ENCODE measurements at regions not wholly inside any gene's neighbourhood (a gene's known extent, or its start where the extent isn't known, plus 50 kb on each side); places are given as distances from the start of the nearest gene placed in this dataset.

- H3K27me3 ChIP-seq: no peaks in the 10 kb centered on the region
- DNase-seq: no peak
- H3K4me3 ChIP-seq: no peak overlapping the region
- H3K27ac ChIP-seq: no peak overlapping the region
- no peaks in the 10 kb centered on the region for H3K36me3 ChIP-seq
- peaks cover 0 to 10% (median 5%) of the 10 kb centered on the region in 4 donors for H3K4me1 ChIP-seq
- no peak for TF ChIP-seq CTCF (IDR thresholded peaks at IDR 0.05)
- TF ChIP-seq POLR2A (IDR thresholded peaks at IDR 0.05): no peak
- peaks cover 0 to 8% (median 1%) of the 10 kb centered on the region in 4 donors for H3K9me3 ChIP-seq
Measured at GRCh38 chr2:129810521-129810920, 168.9 kb upstream of the RAB6C start.

- Histone ChIP-seq H3K27me3 (no peaks in the 10 kb centered on the region), H3K4me3 (no peak overlapping the region), H3K4me1 (peaks cover 0 to 10% (median 5%) of the 10 kb centered on the region in 4 donors), H3K36me3 (no peaks in the 10 kb centered on the region), H3K27ac (peak overlapping the region in 2 of 4 donors; percentile 68 to 80), H3K9me3 (peaks cover 0 to 12% (median 2%) of the 10 kb centered on the region in 4 donors)
- peak in 2 of 3 donors; percentile 68 to 90 for DNase-seq
- TF ChIP-seq POLR2A (IDR thresholded peaks at IDR 0.05) (no peak), CTCF (IDR thresholded peaks at IDR 0.05) (no peak)
Measured at GRCh38 chr2:129812071-129812470, 167.4 kb upstream of the RAB6C start.

GRCh38 chr2:129812654-129813053, 166.8 kb upstream of the RAB6C start:
- Histone ChIP-seq H3K27me3 (no peaks in the 10 kb centered on the region), H3K4me3 (no peak overlapping the region), H3K9me3 (peaks cover 0 to 13% (median 2%) of the 10 kb centered on the region in 4 donors), H3K36me3 (no peaks in the 10 kb centered on the region), H3K27ac (peak overlapping the region in 2 of 4 donors; percentile 68 to 80), H3K4me1 (peaks cover 0 to 10% (median 5%) of the 10 kb centered on the region in 4 donors)
- DNase-seq: no peak
- no peak for TF ChIP-seq CTCF (IDR thresholded peaks at IDR 0.05)
- TF ChIP-seq POLR2A (IDR thresholded peaks at IDR 0.05): no peak

- peaks cover 0 to 13% (median 2%) of the 10 kb centered on the region in 4 donors for H3K9me3 ChIP-seq
- H3K27me3 ChIP-seq: no peaks in the 10 kb centered on the region
- no peak for DNase-seq
- no peak overlapping the region for H3K4me3 ChIP-seq
- peak overlapping the region in 1 of 4 donors; percentile 80 for H3K27ac ChIP-seq
- TF ChIP-seq POLR2A (IDR thresholded peaks at IDR 0.05): no peak
- peak in 2 of 6 experiments; percentile 4 to 12 for TF ChIP-seq CTCF (IDR thresholded peaks at IDR 0.05)
- peaks cover 0 to 10% (median 5%) of the 10 kb centered on the region in 4 donors for H3K4me1 ChIP-seq
- H3K36me3 ChIP-seq: no peaks in the 10 kb centered on the region
Measured at GRCh38 chr2:129813404-129813803, 166.1 kb upstream of the RAB6C start.

- no peak for DNase-seq
- Histone ChIP-seq H3K4me3 (no peak overlapping the region), H3K36me3 (no peaks in the 10 kb centered on the region), H3K27ac (no peak overlapping the region), H3K4me1 (peaks cover 0 to 10% (median 5%) of the 10 kb centered on the region in 4 donors), H3K9me3 (peaks cover 0 to 13% (median 2%) of the 10 kb centered on the region in 4 donors), H3K27me3 (no peaks in the 10 kb centered on the region)
- TF ChIP-seq CTCF (IDR thresholded peaks at IDR 0.05) (no peak), POLR2A (IDR thresholded peaks at IDR 0.05) (no peak)
Measured at GRCh38 chr2:129816813-129817574, 162.5 kb upstream of the RAB6C start.

Data from Peyer's patch (tissue), 4 donors.